Psoas muscle (tissue), 7 donors: ENCODE measurements at regions not wholly inside any gene's neighbourhood (a gene's known extent, or its start where the extent isn't known, plus 50 kb on each side); places are given as distances from the start of the nearest gene placed in this dataset.

Source experiments
- ATAC-seq, 4 donors: fragments of 200-7000 bp; cut with Tn5 transposase; one replicate each; pipeline ENCODE4 v1.9.1; 2020; ENCODE audit warnings: moderate library complexity in 3 of 4, mild to moderate bottlenecking in 2 of 4
- DNase-seq, 2 donors: peaks; one replicate each; pipeline ENCODE4 v3.0.0-alpha.2; 2020
- H3K27ac ChIP-seq: fragments of 200-600 bp; one replicate; pipeline ENCODE4 v1.8.0; 2022
- H3K27me3 ChIP-seq, 3 donors: fragments of 200-600 bp in 1 of 3; one replicate each; pipeline versions ENCODE4 v1.6.1 to v1.8.0; 2013 to 2022; ENCODE audit warnings: low read length in 2 of 3, mild to moderate bottlenecking in 2 of 3, moderate library complexity in 1 of 3; ENCODE audit not compliant: insufficient read depth in 3 of 3
- H3K36me3 ChIP-seq, 2 donors: fragments of 200-600 bp in 1 of 2; one replicate each; pipeline versions ENCODE4 v1.6.1 to v1.8.0; 2013 to 2022; ENCODE audit warnings: low read depth in 1 of 2, mild to moderate bottlenecking in 1 of 2, moderate library complexity in 1 of 2; ENCODE audit not compliant: insufficient read depth in 1 of 2
- H3K4me1 ChIP-seq: fragments of 200-600 bp; one replicate; pipeline ENCODE4 v1.8.0; 2022
- H3K4me3 ChIP-seq: fragments of 200-600 bp; one replicate; pipeline ENCODE4 v1.8.0; 2022; ENCODE audit warnings: mild to moderate bottlenecking
- H3K9me3 ChIP-seq: fragments of 200-600 bp; one replicate; pipeline ENCODE4 v1.8.0; 2022
- CTCF ChIP-seq: fragments of 200-600 bp; IDR thresholded peaks from one replicate; pipeline ENCODE4 v1.8.0; 2022; ENCODE audit warnings: antibody characterized with exemption
- WGBS, 3 donors: extraction: QIAGEN DNeasy Blood & Tissue Kit; methylation state at CpG; one replicate each; pipeline versions ENCODE4 v1.1.6 to v1.1.7; 2013; 5-methylcytosine and 5-hydroxymethylcytosine counted together
- intact Hi-C, 2 donors: fragments of 100-400 bp; cut with DNase I; formaldehyde crosslinking; loops; one replicate each; pipeline versions ENCODE4 v1.11.0 to v1.14.2; 2022
- donor health status: healthy with polysubstance abuse.
- donor health status: DM: no; HTN: no; CAD: no; lungs with moderate emphysema.
- donor health status: Bipolar disorder and iron deficiency.
- donor health status: healthy.
- donor health status: DM: yes; HTN: yes; CAD: no.
- donor health status: DM: no; HTN: no; CAD: no.
- donor health status: DM: yes; HTN: yes; CAD: no.

- no peaks in the 10 kb centered on the region for H3K36me3 ChIP-seq
- no peak overlapping the region for H3K4me3 ChIP-seq
- no peaks in the 10 kb centered on the region for H3K4me1 ChIP-seq
- WGBS, 3 donors: 82 to 91% (median 87%) methylated on average over 12 of the region's 12 CpGs
- no peak overlapping the region for H3K27ac ChIP-seq
- TF ChIP-seq CTCF: no peak
- no peak for DNase-seq
- ATAC-seq: no peak
- no peaks in the 10 kb centered on the region for H3K27me3 ChIP-seq
- no peaks in the 10 kb centered on the region for H3K9me3 ChIP-seq
- intact Hi-C loops: no loop called here
Observed at GRCh38 chr4:180698550-180699195, 1544.5 kb upstream of the TENM3 start.

- intact Hi-C loops: no loop called here
- no peak overlapping the region for H3K27ac ChIP-seq
- DNase-seq (no peak), ATAC-seq (no peak)
- no peak overlapping the region for H3K4me3 ChIP-seq
- no peaks in the 10 kb centered on the region for H3K27me3 ChIP-seq
- H3K36me3 ChIP-seq: no peaks in the 10 kb centered on the region
- H3K4me1 ChIP-seq: no peaks in the 10 kb centered on the region
- peaks cover 4% of the 10 kb centered on the region for H3K9me3 ChIP-seq
- TF ChIP-seq CTCF: no peak
- 81 to 88% (median 81%) methylated on average over 2 of the region's 2 CpGs for WGBS, 3 donors
Observed at GRCh38 chr4:180706766-180707165, 1536.4 kb upstream of the TENM3 start.

GRCh38 chr4:180710628-180711337 lies 1532.4 kb upstream of the TENM3 start:
- Histone ChIP-seq H3K4me3 (no peak overlapping the region), H3K27ac (no peak overlapping the region), H3K36me3 (no peaks in the 10 kb centered on the region), H3K27me3 (no peaks in the 10 kb centered on the region), H3K4me1 (no peaks in the 10 kb centered on the region), H3K9me3 (peaks cover 4% of the 10 kb centered on the region)
- intact Hi-C loops: no loop called here
- WGBS, 3 donors: 65 to 68% (median 67%) methylated on average over 5 of the region's 5 CpGs
- ATAC-seq (no peak), DNase-seq (no peak)
- no peak for TF ChIP-seq CTCF

GRCh38 chr4:180717451-180718033 lies 1525.7 kb upstream of the TENM3 start:
- no peaks in the 10 kb centered on the region for H3K27me3 ChIP-seq
- intact Hi-C loops: no loop called here
- H3K4me3 ChIP-seq: no peak overlapping the region
- no peaks in the 10 kb centered on the region for H3K4me1 ChIP-seq
- DNase-seq (no peak), ATAC-seq (no peak)
- TF ChIP-seq CTCF: no peak
- no peak overlapping the region for H3K27ac ChIP-seq
- no peaks in the 10 kb centered on the region for H3K36me3 ChIP-seq
- 66 to 69% (median 67%) methylated on average over 4 of the region's 4 CpGs for WGBS, 3 donors
- no peaks in the 10 kb centered on the region for H3K9me3 ChIP-seq
